HG03354 (cell line): ENCODE measurements at regions not wholly inside any gene's neighbourhood (a gene's known extent, or its start where the extent isn't known, plus 50 kb on each side); places are given as distances from the start of the nearest gene placed in this dataset.

ENCODE experiments used
- ATAC-seq: cut with Tn5 transposase; IDR thresholded peaks from one replicate; pipeline ENCODE4 v1.9.1; 2021; ENCODE audit warnings: mild to moderate bottlenecking; ENCODE audit not compliant: unreplicated experiment, poor library complexity, severe bottlenecking

- ATAC-seq, result no peak
These were observed 92.5 kb downstream of the SIK1 start for GRCh38 chr21:43334214-43334958.

- ATAC-seq, result no peak
These were observed 93.5 kb downstream of the SIK1 start for GRCh38 chr21:43333298-43334062.

DNA sequence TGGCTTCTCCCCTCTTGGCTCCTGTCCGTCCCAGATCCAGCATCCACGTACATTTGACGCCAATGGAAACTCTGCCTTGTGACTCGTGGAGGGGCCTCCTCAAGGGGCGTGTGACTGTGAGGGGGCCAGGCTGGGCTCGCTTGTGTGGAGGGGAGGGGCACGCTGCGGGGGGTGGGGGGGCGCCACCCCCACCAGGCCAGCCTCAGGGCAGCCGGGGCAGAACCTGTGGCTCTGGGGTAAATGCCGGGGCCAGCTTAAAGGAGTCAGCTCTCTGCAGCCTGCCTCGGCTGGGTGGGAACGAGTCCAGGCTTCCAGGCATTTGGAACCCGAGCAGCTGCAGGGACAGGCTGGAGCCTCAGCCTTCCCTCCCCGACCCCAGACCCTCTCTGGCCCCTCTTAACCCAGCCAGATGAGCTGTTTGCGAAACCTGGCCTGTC, 94.1 kb downstream of the SIK1 start:
- ATAC-seq, result no peak

DNA sequence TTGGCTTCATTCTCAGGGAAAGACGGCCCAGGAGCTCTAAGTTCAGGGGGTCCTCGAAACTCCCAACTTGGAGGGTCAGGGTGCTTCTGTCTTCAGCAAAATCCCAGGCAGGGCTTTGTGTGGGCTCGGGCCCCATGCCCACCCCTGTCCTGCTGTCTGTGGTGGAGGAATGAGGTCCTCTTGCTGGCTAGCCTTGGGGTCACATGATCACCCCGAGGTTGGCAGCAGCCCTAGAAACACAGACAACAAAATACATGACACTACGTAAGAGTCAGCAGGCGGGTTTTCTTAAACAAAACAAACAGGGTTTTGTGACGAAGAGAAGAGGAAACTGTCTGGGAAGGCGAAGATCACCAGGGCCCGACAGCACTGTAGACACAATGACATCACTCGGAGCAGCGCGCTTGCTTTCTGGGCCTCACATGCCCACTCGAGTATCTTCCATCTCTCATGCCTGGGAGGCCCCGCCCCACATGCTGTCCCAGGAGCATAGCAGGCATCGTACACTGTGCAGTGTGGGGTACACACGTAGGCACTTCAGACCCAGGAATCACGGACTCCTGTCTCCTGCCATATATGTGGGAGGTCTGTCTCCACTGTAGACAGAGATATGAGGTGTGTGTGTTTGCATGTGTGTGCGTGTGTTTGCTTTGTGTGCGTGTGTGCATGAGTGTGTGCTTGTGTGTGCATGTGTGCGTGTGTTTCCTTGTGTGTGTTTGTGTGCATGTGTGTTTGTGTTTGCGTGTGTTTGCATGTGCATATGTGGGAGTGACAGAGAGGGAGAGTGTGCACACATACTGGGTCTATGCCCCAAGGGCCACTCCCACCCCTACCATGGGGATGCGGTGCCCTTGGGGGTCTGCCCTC, 94.7 kb downstream of the SIK1 start:
- no peak for ATAC-seq

DNA sequence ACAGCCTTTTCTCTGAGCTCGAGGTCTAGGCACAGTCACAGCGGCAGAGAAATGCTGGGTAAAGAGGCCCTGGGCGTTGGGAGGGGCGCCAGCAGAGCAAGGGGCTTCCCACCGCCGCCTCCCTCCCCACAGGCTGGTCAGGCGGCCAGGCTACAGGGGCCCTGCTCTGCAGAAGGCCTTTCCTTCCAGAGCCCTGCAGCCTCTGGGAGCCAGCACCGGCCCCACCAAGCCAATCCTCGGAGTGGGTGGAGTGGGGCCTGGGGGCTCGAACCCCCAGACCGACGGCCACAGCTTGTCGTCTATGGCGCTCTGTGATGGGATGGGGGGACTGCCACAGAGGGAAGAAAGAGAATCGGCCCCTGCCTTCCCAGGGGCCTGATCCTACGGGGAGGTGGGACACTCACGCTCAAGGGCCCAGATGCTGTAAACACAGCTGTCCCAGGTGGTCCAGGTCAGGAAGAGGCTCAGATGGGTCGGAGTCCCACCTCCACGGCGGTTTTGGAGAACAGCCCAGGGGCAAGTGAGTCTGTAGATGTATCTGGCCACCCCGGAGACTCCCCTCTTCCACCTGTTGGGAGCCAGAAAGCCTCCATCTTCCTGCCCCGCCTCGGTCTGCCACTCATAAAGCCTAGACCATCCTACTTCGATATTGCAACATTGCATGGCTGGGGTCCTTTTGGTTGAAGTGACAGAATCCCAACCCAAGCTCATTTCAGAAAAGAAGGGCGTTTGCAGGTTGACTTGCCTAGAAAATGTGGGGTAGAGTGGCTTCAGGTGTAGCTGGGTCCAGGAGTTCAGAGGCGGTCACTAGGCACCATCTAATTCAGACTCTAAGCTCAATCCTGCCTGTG, 95.6 kb downstream of the SIK1 start:
- ATAC-seq, result no peak

DNA sequence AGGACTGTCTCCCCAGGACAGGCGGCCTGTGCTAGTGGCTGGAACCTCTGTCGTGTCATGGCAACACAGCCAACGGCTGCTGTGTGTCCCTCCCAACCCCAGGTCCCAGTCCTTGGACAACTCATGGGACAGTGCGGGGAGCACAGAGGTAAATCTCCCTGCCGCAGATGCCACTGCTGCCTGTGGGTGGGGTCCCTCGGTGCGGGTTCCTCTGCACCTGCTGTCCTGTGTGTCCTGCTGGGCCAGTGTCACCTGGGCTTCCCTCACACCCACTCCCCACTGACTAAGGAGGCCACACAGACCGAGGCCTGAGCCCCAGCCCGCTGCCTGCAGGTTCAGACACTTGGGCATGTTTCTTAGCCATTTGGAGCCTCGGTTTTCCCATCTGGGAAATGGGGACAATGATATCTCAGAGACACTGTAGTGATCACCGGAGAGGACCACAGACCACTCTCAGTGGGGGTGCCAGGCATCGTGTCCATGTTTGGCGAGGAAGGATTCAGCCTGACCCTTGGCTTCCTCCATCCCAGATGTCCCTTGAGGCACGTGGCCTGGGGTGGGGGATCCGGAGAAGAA, 96.5 kb downstream of the SIK1 start:
- ATAC-seq, result no peak

DNA sequence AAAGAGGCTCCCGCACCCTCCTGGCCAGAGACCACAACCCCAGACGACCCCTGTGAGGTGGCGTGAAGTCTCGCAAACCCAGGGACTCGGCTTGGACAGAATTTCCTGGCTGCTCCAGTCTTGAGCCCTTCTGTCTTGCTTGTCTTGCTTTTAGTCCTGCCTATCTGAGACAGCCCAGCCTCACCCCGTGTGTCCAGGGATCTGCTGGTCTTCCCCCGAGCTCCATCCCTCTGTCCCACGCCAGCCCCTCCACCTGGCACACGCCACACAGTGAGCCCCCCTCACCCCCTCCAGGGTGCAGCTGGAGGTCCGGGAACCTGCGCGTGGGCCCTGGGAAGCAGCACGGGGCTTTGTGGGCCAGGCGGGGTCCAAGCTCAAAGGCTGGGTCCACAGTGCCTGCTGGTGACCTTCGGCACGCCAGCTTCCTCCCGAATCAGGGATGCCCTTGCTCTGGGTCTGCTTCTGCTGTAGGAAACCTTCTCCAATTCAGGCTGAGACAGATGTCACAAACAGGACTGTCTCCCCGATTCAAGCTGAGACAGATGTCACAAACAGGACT, 97.1 kb downstream of the SIK1 start:
- no peak for ATAC-seq

GRCh38 chr21:43328958-43329691, 97.8 kb downstream of the SIK1 start:
- ATAC-seq, result no peak

DNA sequence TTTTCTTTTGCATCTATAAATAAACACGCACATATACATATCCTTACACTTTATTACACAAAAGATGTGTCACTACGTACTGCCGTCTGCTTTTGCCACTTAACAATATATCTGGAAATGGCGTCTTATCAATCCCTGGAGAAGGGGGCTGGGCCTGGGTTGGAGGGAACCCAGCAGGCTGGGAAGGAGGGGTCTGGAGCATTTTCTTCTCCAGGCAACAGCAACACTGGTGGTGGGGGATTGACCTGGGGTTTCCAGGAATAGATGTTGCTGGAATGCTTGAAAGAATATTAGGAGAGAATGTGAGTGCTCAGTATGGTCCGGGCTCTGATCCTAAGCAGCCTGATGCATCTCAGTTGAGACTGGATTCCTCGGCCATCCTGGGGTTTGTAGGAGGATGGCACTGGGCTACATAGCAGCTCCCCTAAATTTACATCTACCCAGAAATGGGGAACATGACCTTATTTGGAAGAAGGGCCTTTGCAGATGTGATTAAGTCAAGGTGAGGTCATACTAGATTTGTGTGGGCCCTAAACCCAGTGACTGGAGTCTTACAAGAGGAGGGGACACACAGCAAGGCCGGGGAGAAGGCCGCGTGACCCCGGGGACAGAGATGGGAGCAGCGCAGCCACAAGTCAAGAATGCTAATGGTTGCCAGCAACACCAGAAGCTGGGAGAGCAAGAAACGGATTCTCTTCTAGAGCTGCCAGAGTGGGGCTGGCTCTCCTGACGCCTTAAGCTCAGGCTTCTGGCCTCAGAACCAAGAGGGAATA, 98.6 kb downstream of the SIK1 start:
- ATAC-seq, result no peak

DNA sequence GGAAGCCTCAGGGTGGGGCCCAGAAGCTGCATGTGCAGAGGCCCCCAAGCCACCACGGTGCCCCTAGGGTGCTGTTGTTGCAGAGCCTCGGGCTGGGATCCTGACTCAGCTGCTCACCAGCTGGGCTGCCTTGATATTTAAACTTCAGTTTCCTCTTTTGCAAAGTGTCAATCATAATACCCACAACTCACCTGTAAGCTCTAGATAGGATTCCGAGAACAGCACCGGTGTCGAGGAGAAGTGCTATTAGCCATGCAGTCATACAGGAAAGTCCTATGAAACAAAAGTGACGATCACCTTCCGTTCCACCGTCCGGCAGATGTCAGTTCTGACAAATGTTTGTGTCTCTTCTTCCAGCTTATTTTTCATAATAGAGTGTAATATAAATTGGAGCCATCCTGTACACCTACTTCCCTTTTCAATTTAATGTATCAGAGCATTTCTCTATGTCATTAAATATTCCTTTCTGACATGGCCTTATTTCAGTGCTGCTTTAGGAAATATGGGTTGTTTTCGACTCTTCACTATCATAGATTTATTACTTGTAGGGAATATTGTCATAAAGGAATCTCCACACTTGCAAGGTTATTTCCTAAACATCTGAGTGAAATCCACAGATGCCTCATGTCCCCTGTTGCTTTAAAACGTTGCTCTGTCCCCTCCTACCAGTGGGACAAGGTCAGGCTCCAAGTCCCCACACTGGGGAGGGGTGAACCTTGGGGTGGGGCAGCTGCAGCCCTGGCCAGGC, 100.8 kb downstream of the SIK1 start:
- no peak for ATAC-seq

DNA sequence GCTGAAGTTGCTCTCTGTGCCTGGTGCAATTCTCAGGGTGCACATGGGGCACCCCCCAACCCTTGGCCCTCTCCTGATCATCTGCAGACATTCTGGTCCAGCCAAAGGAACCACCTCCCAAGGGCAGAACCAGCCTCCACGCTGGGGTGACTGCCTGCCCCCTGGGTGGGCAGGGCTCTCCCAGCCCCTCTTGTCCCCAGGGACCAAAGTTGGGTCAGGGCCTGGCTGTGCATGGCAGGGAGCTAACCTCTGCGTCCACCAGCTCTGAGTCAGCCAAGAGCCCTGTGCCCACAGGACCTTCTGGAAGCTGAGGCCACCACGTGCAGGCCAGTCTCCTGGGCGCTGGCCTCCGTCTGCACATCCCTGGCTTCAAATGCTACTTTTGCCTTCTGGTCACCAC, 101.9 kb downstream of the SIK1 start:
- ATAC-seq, result no peak

DNA sequence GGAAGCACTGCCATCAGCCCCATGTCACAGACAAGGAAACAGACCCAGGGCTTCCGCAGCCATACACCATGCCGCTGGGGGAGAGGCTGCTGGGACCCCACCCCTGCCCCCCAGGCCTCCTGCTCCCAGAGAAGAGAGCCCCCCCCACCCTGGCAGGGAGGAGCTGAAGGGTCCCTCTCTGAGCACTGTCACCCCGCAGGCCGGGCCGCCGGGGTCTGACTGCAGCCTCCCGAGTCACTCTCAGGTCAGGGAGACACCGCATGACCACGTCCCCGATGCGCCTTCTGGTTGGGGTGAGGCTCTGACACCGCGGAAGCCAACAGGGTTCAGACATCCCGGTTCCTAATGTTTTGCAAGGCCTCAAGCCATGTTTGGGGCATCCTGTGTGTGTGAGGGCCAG, 102.3 kb downstream of the SIK1 start:
- no peak for ATAC-seq

DNA sequence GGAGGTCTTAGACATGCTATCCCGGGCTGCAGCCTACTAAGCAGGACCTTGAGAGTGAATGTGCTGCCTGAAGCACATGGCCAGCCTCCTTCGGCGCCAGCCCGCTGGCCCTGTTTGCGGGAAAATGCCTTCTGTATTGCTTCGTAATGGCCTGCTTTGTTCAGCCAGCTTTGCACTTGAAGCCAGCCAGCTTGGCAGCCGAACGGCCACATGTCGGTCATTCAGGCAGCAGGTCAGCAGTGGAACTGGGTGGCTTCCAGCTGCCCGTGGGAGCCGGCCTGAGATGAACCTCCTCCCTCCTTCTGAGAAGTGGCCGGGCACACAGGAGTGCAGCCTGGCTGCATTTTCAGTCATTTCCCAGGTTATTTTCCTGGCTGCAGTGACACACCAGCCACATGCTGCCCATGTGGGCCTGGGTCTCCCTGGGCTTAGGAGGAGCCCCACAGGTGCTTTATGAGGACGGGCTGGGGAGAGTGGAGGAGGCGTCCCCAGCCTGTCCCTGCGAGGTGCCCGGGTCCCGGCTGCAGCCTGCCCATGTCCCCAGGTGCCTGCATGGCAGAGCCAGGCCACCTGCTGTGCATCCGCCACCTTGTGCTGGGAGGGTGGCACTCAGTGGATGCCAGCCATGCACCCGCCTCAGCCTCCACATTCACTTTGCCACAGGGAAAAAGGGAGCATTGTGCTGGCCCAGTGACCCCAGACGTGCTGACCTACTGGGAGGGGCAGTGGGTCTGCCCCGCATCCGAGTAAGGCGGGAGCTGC, 103.5 kb downstream of the SIK1 start:
- no peak for ATAC-seq

GRCh38 chr21:43322805-43323204, 104.1 kb downstream of the SIK1 start:
- no peak for ATAC-seq

DNA sequence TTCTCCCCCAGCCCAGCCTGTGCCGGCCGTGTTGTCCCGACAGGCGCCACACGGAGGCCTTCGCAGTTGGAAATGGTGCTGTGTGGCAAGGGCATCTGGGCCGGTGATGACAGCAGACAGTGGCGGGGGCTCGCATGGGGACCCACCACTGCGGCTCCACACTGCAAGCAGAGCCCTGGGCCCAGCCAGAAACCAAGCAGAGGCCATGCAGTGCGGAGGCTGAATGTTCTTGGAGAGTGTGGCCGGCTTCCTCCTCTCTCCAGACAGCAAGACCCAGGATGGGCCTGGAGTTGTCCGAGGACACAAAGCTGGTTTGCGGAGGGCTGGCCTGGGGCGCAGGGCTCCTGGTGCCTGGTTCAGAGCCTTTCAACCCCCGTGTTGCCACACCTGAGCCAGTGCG, 104.6 kb downstream of the SIK1 start:
- ATAC-seq, result no peak

- no peak for ATAC-seq
These were observed 105.3 kb downstream of the SIK1 start for GRCh38 chr21:43321611-43322010.
